Endothelial cell of umbilical vein (primary cell): ENCODE measurements at regions not wholly inside any gene's neighbourhood (a gene's known extent, or its start where the extent isn't known, plus 50 kb on each side); places are given as distances from the start of the nearest gene placed in this dataset.

Experiments
- CTCF ChIP-seq, 2 donors: IDR thresholded peaks; 1 replicate in 1 of 2; 2 replicates in 1 of 2; pipeline ENCODE4 v1.5.1; 2011; ENCODE audit warnings: low read length in 2 of 2, mild to moderate bottlenecking in 2 of 2, moderate library complexity in 2 of 2, control low read depth in 1 of 2, inconsistent platforms in 1 of 2, low read depth in 1 of 2; ENCODE audit not compliant: insufficient read depth in 1 of 2; ENCODE audit errors: extremely low read depth in 1 of 2
- EZH2 ChIP-seq: IDR thresholded peaks from 2 replicates; pipeline ENCODE4 v1.6.1; 2012; ENCODE audit warnings: borderline replicate concordance, low read depth, mild to moderate bottlenecking, moderate library complexity, low read length, inconsistent platforms; ENCODE audit not compliant: severe bottlenecking
- GATA2 ChIP-seq: IDR thresholded peaks from 2 replicates; pipeline ENCODE4 v1.7.0; 2011; ENCODE audit warnings: low read depth, mild to moderate bottlenecking, moderate library complexity, mixed read lengths, low read length; ENCODE audit not compliant: insufficient read length, insufficient read depth
- MAX ChIP-seq: IDR thresholded peaks from 2 replicates; pipeline ENCODE4 v1.6.1; 2011; ENCODE audit not compliant: insufficient read depth, insufficient read length
- MYC ChIP-seq: IDR thresholded peaks from one replicate; pipeline ENCODE4 v1.6.1; 2011; ENCODE audit warnings: mild to moderate bottlenecking, low read depth, low read length
- POLR2A ChIP-seq: IDR thresholded peaks from 2 replicates; pipeline ENCODE4 v1.6.1; 2012; ENCODE audit warnings: low read depth, mild to moderate bottlenecking, control low read depth, low read length
- POLR2AphosphoS5 ChIP-seq: IDR thresholded peaks from 2 replicates; pipeline ENCODE4 v1.6.1; 2012; ENCODE audit warnings: low read depth, mild to moderate bottlenecking, control low read depth, low read length, moderate library complexity; ENCODE audit not compliant: insufficient read depth

GRCh38 chr13:38590230-38590629, 96.6 kb upstream of the FREM2 start:
- TF ChIP-seq POLR2A = no peak
- no peak for TF ChIP-seq POLR2AphosphoS5
- no peak for TF ChIP-seq CTCF (IDR thresholded peaks at IDR 0.05; ENCODE audit: extremely low read depth in 1 of 2, insufficient read depth in 1 of 2, low read depth in 1 of 2, low read length in 2 of 2)
- TF ChIP-seq EZH2 = no peak
- TF ChIP-seq MAX = no peak
- TF ChIP-seq GATA2 = no peak
- no peak for TF ChIP-seq MYC
